22Rv1 (cell line): ENCODE measurements at regions not wholly inside any gene's neighbourhood (a gene's known extent, or its start where the extent isn't known, plus 50 kb on each side); places are given as distances from the start of the nearest gene placed in this dataset.

Experiments used
- ZFX ChIP-seq: fragments of 450-650 bp; IDR thresholded peaks from 2 replicates; pipeline ENCODE4 v1.6.1; 2017; ENCODE audit warnings: antibody characterized with exemption, borderline replicate concordance
- TF ChIP-seq, protein P1 (sequence below): fragments of 450-650 bp; IDR thresholded peaks from 2 replicates; pipeline ENCODE4 v1.5.1; 2017; ENCODE audit warnings: mild to moderate bottlenecking

DNA sequence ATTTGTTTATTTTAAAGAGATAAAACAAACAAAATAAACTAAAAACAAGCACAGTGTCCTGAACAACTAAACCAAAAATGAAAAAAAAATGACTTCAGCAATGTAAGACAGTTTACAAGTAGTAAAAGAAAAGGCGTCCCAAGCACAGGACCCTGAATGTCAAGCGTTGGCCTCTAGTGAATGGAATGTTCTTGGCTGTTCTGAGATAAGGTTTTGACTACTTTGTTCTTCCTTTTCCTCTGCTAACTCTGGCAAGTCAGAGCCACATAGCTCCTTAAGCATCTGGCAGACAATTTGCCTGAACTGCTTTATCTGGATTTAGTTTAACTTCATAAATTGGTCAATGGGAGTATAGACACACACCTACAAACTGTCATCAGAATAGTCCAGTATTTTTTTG lies 655.2 kb downstream of the ANXA1 start:
- TF ChIP-seq, protein P1, sequence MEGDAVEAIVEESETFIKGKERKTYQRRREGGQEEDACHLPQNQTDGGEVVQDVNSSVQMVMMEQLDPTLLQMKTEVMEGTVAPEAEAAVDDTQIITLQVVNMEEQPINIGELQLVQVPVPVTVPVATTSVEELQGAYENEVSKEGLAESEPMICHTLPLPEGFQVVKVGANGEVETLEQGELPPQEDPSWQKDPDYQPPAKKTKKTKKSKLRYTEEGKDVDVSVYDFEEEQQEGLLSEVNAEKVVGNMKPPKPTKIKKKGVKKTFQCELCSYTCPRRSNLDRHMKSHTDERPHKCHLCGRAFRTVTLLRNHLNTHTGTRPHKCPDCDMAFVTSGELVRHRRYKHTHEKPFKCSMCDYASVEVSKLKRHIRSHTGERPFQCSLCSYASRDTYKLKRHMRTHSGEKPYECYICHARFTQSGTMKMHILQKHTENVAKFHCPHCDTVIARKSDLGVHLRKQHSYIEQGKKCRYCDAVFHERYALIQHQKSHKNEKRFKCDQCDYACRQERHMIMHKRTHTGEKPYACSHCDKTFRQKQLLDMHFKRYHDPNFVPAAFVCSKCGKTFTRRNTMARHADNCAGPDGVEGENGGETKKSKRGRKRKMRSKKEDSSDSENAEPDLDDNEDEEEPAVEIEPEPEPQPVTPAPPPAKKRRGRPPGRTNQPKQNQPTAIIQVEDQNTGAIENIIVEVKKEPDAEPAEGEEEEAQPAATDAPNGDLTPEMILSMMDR: no peak
- TF ChIP-seq ZFX: no peak
